Body of pancreas (tissue), 4 donors: ENCODE measurements at regions not wholly inside any gene's neighbourhood (a gene's known extent, or its start where the extent isn't known, plus 50 kb on each side); places are given as distances from the start of the nearest gene placed in this dataset.

Experiments
- POLR2A ChIP-seq, 3 donors: fragments of 450-650 bp; IDR thresholded peaks; one replicate each; pipeline ENCODE4 v1.6.1; 2016; ENCODE audit warnings: antibody characterized with exemption in 3 of 3, mild to moderate bottlenecking in 2 of 3
- TF ChIP-seq, protein P1 (sequence below), 7 experiments: fragments of 450-650 bp in 4 of 7; fragments of 200-600 bp in 3 of 7; sonication (generic) in 3 of 7; IDR thresholded peaks; one replicate each; pipeline ENCODE4 v1.5.1; 2016 to 2019; ENCODE audit warnings: antibody characterized with exemption in 7 of 7

DNA sequence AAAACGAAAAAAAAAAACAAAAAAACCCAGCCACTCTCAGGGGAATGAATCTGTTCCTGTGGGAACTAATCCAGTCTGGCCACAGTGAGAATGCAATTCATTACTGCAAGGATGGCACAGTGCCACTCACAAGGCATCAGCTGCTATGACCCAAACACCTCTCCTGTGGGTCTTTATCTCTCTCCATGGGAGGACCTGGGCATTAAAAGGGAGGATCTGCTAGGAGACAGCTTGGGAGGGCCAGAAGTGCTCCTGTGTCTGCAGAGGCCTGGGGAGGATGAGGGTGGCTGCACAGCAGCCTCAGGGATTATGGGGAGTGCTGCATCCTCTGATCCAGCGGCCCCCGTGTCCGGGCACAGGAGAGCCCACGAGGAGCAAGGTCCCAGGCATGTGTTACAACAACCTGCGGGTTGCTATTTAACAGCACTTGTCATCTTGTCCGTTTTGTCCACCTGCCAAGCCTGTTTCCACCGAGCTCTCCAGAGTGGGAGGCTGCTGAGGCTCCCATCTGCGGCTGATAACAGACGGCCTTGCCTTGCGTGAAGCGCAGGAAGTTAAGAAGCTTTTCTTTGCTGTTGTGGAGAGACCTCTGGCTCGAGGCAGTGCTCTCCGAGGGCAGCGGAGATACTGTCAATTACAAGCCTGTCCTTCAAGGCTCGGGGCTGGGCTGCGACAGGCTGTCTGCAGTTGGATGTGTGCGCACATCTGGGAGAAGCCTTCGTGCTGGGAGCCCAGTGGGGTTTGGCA, 97.7 kb downstream of the NXPE2 start:
- TF ChIP-seq, protein P1, sequence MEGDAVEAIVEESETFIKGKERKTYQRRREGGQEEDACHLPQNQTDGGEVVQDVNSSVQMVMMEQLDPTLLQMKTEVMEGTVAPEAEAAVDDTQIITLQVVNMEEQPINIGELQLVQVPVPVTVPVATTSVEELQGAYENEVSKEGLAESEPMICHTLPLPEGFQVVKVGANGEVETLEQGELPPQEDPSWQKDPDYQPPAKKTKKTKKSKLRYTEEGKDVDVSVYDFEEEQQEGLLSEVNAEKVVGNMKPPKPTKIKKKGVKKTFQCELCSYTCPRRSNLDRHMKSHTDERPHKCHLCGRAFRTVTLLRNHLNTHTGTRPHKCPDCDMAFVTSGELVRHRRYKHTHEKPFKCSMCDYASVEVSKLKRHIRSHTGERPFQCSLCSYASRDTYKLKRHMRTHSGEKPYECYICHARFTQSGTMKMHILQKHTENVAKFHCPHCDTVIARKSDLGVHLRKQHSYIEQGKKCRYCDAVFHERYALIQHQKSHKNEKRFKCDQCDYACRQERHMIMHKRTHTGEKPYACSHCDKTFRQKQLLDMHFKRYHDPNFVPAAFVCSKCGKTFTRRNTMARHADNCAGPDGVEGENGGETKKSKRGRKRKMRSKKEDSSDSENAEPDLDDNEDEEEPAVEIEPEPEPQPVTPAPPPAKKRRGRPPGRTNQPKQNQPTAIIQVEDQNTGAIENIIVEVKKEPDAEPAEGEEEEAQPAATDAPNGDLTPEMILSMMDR (IDR thresholded peaks at IDR 0.05) = no peak
- TF ChIP-seq POLR2A (IDR thresholded peaks at IDR 0.05) = no peak
